Iris pigment epithelial cell (primary cell): ENCODE measurements at regions not wholly inside any gene's neighbourhood (a gene's known extent, or its start where the extent isn't known, plus 50 kb on each side); places are given as distances from the start of the nearest gene placed in this dataset.
"Not testable (repeated sequence)": the region's sequence is repeated elsewhere in the genome, so short reads cannot be mapped to it uniquely, and the experiment has no call there.

Experiments
- DNase-seq: peaks from one replicate; pipeline ENCODE4 v3.0.0-alpha.2; 2011; ENCODE audit warnings: low read depth

- DNase-seq = no peak
Measured at GRCh38 chr9:3659647-3660046, 133.8 kb upstream of the RFX3 start.

DNA sequence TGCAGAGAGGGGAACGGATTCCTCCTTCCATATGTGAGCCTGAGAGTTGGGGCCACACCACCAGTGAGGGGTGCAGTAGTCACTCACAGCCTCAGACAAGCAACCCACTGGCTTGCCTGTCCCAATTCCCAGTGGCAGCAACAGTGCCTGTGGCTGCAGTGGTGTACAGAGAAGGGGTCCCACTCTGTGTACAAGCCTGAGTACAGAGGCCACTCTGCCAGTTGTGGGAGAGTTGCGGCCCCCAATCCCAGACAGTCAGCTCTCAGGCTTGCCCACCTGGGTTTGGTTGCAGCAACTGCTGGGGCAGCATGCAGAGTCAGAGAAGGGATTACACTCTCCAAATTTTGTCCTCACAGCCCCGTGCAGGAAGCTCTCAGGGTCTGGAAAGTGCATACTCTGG lies 133.2 kb upstream of the RFX3 start:
- DNase-seq = no peak

- DNase-seq = no peak
Measured at GRCh38 chr9:3656224-3656623, 130.4 kb upstream of the RFX3 start.

GRCh38 chr9:3650994-3651622 lies 125.3 kb upstream of the RFX3 start:
- no peak for DNase-seq

GRCh38 chr9:3648722-3649246 lies 123.0 kb upstream of the RFX3 start:
- DNase-seq = no peak

- DNase-seq = no peak
Measured at GRCh38 chr9:3648266-3648665, 122.5 kb upstream of the RFX3 start.

- no peak for DNase-seq
Measured at GRCh38 chr9:3647652-3648051, 121.9 kb upstream of the RFX3 start.

DNA sequence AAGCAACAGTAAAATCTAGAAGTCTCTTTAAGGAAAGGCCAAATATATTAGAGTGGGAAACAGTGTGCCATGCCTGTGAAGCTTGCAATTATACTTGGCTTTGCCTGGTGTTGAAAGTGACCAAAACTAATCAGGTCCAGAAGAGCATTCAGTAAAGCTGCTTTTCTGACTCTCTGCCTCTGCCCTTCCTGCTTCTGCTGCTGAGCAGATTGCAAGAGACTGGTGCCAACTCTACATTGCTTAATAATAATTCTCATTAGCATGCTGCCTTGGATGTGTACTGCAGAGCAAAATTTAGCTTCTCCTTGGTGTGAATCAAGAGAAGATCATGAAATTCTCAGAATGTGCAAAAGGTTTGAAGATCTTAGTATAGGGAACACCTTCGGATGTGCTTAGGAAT lies 120.4 kb upstream of the RFX3 start:
- DNase-seq = no peak

- not testable (repeated sequence) for DNase-seq
Measured at GRCh38 chr9:3642075-3642474, 116.3 kb upstream of the RFX3 start.

GRCh38 chr9:3629495-3629894 lies 103.7 kb upstream of the RFX3 start:
- DNase-seq = no peak

DNA sequence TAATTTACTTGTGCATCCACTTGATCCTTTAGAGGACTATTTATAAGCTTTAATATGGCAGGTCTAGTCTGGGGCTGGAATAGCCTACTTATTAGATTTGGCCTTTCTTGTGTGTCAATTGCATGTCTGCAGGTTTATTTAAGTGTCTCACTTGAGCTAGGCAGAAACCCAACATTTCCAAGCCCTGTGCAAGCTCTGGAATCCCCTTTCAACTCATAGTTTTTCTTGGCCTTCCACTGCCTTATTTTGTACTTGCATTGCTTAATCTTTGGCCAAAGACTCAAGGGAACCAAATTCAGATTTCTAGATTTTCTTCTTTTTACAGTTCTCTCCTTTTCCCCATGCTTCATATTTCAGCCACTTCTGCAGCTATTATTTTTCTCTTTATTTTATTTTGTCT lies 102.4 kb upstream of the RFX3 start:
- DNase-seq = no peak

- DNase-seq = no peak
Measured at GRCh38 chr9:3608011-3608410, 82.2 kb upstream of the RFX3 start.

DNA sequence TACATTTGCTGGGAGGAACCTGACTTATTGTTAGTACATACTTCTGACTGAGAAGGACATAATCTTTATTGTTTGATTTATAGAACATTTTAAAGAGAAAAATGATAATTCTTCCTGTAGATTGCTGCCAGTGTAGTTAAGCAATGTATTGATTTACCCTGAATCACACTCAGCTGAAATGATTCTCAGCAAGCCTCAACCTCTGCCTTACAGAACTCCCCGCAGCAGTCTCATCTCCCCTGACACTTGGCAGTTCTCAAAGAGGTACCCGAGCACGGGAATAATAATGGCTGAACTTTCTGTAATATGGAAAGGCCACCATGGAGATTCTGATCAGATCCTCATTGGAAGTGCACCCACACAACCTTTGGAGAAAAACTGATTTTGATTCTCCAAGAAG lies 74.9 kb upstream of the RFX3 start:
- DNase-seq = no peak

GRCh38 chr9:3597792-3598191 lies 72.0 kb upstream of the RFX3 start:
- DNase-seq = no peak

DNA sequence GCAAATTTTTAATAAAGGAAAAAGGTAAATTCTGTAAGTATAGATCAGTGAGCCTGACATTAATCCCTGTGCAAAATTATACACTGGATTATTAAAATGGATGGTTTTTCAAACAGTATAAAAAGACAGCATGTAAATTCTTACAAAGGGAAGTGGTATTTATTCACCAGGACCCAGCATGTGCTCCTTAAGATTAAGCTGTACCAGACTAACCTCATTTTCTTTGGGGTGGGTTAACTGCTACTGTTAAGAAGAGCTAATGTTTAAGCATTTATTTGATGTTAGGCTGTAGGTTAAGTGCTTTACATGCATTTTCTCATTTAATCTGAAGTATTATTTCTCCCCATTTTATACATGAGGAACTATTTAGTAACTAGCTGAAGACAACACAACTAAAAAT lies 60.3 kb upstream of the RFX3 start:
- no peak for DNase-seq

DNA sequence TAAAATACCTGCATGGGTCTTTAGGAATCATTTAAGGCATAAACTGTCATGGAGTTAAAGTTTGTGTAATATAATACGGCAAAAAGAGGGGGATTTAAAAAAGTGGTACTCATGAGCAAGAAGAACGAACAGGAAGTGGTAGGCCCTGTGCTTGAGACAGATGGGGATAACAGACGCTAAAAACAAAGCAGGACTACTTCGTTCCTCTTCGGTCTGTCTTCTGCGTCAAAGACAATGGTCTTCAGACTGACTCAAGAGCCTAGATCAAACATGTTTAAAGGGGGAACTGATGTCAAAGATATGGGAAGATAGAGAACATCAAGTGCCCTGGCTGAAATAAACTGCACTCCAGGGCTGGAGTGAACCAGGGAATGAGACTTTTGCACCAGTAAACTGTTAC lies 59.8 kb upstream of the RFX3 start:
- DNase-seq = no peak

GRCh38 chr9:3578786-3579185 lies 53.0 kb upstream of the RFX3 start:
- peak; percentile 84 for DNase-seq

DNA sequence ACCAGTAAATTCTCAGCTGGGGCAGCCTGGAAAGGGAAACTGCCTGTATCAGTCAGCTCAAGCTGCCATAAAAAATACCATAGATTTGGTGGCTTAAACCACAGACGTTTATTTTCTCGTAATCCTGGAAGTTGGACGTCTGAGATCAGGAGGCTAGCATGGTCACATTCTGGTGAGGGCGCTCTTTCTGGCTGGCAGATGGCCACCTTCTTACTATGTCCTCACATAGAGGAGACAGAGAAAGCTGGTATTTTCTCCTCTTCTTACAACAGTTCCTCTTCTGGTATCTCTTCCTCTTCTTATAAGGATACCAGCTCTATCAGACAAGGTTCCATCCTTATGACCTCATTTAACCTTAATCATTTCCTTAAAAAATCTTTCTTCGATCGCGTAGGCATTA lies 50.5 kb upstream of the RFX3 start:
- DNase-seq = no peak

GRCh38 chr9:3575821-3576220 lies 50.0 kb upstream of the RFX3 start:
- DNase-seq = no peak
